ENCODE measurements at regions not wholly inside any gene's neighbourhood (a gene's known extent, or its start where the extent isn't known, plus 50 kb on each side); places are given as distances from the start of the nearest gene placed in this dataset.
A peak's percentile ranks its signal among the peaks of the same experiment; 100 is the strongest.

DNA sequence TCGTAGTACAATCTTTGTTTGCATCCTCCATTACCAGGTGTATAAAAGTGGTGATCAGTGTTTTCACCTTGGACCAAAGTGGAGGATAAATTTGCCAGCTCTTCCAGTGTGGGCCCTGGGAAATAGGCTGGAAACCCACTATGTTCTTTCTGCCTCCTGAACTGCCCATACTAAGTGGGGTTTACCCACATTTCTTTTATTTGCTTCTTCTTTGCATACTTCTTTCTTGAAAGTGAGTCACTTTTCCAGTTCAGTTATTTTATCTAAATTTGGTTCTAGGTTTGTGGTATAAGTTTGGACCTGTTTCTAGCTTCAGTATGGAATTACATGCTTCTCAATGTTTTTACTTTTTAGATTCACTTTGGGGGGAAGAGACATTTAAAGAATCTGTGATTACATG, 126.2 kb upstream of the ACBD5 start:
- no peaks in the 10 kb centered on the region for H3K4me1 ChIP-seq
- H3K9me3 ChIP-seq = no peaks in the 10 kb centered on the region
- H3K36me3 ChIP-seq (ENCODE audit: low read depth, missing control alignments) = no peaks in the 10 kb centered on the region
- H3K4me3 ChIP-seq = no peak overlapping the region
- 63 to 70% methylated on average over 1 of the region's 1 CpG for WGBS, 2 donors
- H3K27me3 ChIP-seq = no peaks in the 10 kb centered on the region
- TF ChIP-seq, protein P1, sequence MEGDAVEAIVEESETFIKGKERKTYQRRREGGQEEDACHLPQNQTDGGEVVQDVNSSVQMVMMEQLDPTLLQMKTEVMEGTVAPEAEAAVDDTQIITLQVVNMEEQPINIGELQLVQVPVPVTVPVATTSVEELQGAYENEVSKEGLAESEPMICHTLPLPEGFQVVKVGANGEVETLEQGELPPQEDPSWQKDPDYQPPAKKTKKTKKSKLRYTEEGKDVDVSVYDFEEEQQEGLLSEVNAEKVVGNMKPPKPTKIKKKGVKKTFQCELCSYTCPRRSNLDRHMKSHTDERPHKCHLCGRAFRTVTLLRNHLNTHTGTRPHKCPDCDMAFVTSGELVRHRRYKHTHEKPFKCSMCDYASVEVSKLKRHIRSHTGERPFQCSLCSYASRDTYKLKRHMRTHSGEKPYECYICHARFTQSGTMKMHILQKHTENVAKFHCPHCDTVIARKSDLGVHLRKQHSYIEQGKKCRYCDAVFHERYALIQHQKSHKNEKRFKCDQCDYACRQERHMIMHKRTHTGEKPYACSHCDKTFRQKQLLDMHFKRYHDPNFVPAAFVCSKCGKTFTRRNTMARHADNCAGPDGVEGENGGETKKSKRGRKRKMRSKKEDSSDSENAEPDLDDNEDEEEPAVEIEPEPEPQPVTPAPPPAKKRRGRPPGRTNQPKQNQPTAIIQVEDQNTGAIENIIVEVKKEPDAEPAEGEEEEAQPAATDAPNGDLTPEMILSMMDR (IDR thresholded peaks at IDR 0.05) = no peak
- no peak for TF ChIP-seq POLR2A (IDR thresholded peaks at IDR 0.05)
- intact Hi-C loops (cut with DNase I; ENCODE audit: low total_unique reads) = no loop called here
- H3K27ac ChIP-seq = no peak overlapping the region
- no peak for DNase-seq

DNA sequence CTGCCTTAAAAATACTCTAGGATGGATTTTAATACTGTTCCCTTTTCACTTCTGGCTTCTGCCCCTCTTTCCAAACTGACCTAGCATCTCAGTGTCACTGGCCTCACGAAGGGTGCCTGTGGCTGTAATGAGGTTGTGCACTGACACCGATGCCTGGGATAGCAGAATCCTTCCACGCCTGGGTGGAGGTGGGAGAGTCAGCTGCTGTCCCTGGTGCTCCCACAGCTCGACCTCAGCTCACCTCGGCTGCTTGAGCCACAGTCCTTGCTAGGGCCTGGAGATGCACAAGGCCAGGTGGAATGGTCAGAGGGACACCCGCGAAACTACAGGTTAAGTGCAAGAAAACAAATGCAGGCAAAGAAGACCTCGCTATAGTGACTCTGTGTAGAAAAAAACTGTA, 123.4 kb upstream of the ACBD5 start:
- Histone ChIP-seq H3K36me3 (ENCODE audit: low read depth, missing control alignments) (no peaks in the 10 kb centered on the region), H3K27ac (no peak overlapping the region), H3K4me3 (no peak overlapping the region), H3K9me3 (no peaks in the 10 kb centered on the region), H3K4me1 (no peaks in the 10 kb centered on the region), H3K27me3 (no peaks in the 10 kb centered on the region)
- DNase-seq = no peak
- WGBS, 2 donors = 67 to 72% methylated on average over 8 of the region's 8 CpGs
- intact Hi-C loops (cut with DNase I; ENCODE audit: low total_unique reads) = no loop called here
- TF ChIP-seq POLR2A (IDR thresholded peaks at IDR 0.05) = no peak
- TF ChIP-seq, protein P1 (IDR thresholded peaks at IDR 0.05) = no peak

DNA sequence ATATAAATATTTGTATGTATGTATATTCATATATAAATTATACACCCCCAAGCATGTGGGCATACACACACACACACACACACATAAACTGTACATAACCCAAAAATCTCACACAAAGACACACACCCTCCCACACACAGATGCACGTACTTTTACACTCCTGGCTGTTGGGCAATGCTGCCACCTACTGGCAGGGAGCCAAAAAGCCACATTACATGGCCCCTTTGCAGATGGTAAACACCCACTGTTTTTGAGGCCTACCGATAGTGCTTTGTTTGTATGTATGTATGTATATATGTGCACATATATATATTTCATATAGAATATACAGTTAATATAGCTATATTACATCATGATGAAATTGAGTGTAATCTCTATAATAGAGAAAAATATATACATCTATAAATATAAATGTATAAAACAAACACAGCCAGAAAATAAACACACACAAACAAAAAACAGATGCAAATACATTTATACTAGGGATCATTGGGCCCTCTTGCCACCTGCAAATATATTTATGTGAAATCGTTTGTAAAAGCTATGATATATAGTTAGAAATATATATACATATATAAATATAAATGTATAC, 120.1 kb upstream of the ACBD5 start:
- Histone ChIP-seq H3K9me3 (no peaks in the 10 kb centered on the region), H3K27me3 (no peaks in the 10 kb centered on the region), H3K4me3 (no peak overlapping the region), H3K36me3 (ENCODE audit: low read depth, missing control alignments) (no peaks in the 10 kb centered on the region), H3K27ac (no peak overlapping the region), H3K4me1 (no peaks in the 10 kb centered on the region)
- DNase-seq = peak; percentile 80
- WGBS, 2 donors = 21 to 22% methylated on average over 3 of the region's 3 CpGs
- intact Hi-C loops (cut with DNase I; ENCODE audit: low total_unique reads) = no loop called here
- TF ChIP-seq, protein P1 (IDR thresholded peaks at IDR 0.05) = peak in 2 of 3 experiments; percentile 54 to 56
- no peak for TF ChIP-seq POLR2A (IDR thresholded peaks at IDR 0.05)

DNA sequence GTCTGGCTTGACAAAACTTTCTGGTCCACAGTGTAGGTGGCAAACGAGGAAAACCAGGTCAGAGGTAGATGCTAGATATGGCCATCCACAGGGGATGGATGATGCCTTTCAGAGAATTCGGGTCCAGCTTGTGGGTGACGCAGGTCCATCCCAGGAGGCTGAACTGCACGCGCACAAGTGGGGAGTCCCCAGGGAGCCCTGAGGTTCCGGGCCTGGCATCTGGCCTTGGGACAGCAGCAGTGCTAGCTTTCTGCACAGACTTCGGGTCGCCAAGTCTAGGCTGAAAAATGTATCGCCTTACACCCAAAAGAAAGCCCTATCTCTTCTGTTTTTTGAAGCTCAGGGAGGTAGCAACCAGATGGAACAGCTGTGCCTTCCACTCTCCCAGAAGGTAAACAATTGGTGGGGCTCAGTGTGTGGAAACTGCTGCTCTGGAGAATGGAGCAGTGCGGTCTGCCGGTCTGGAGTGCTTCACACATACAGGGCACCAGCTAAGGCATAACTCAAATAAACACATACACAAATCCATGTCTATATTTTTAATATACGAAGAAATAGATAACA, 119.3 kb upstream of the ACBD5 start:
- H3K9me3 ChIP-seq = no peaks in the 10 kb centered on the region

More for the DNA sequence above, 119.3 kb upstream of the ACBD5 start:
- Histone ChIP-seq H3K27ac (no peak overlapping the region), H3K27me3 (no peaks in the 10 kb centered on the region), H3K36me3 (ENCODE audit: low read depth, missing control alignments) (no peaks in the 10 kb centered on the region), H3K4me1 (no peaks in the 10 kb centered on the region), H3K4me3 (no peak overlapping the region)
- intact Hi-C loops (cut with DNase I; ENCODE audit: low total_unique reads) = no loop called here
- DNase-seq = no peak
- TF ChIP-seq POLR2A (IDR thresholded peaks at IDR 0.05) = no peak
- TF ChIP-seq, protein P1 (IDR thresholded peaks at IDR 0.05) = no peak
- 72 to 74% methylated on average over 12 of the region's 12 CpGs for WGBS, 2 donors
